Ovary (tissue), 7 donors: ENCODE measurements at regions not wholly inside any gene's neighbourhood (a gene's known extent, or its start where the extent isn't known, plus 50 kb on each side); places are given as distances from the start of the nearest gene placed in this dataset.

Experiments
- DNase-seq, 5 donors: peaks; one replicate each; pipeline ENCODE4 v3.0.0-alpha.2; 2019 to 2020
- H3K27ac ChIP-seq, 2 donors: fragments of 200-600 bp; one replicate each; pipeline versions ENCODE4 v1.5.1 to v1.8.0; 2019 to 2022
- H3K27me3 ChIP-seq: fragments of 200-600 bp; one replicate; pipeline ENCODE4 v1.8.0; 2022
- H3K36me3 ChIP-seq: fragments of 200-600 bp; sonication (generic); one replicate; pipeline ENCODE4 v1.5.1; 2019
- H3K4me1 ChIP-seq: one replicate; pipeline ENCODE4 v1.8.1; 2013; ENCODE audit warnings: mild to moderate bottlenecking, moderate library complexity; ENCODE audit not compliant: insufficient read depth
- H3K4me3 ChIP-seq: fragments of 200-600 bp; sonication (generic); one replicate; pipeline ENCODE4 v1.5.1; 2017
- H3K9me3 ChIP-seq, 2 donors: fragments of 200-600 bp in 1 of 2; sonication (generic) in 1 of 2; one replicate each; pipeline versions ENCODE4 v1.5.1 to v1.8.1; 2013 to 2019; ENCODE audit warnings: mild to moderate bottlenecking in 1 of 2, moderate library complexity in 1 of 2
- EP300 ChIP-seq: sonication (generic); formaldehyde crosslinking; IDR thresholded peaks from one replicate; pipeline ENCODE4 v1.6.1; 2017; ENCODE audit warnings: antibody characterized with exemption
- POLR2A ChIP-seq: fragments of 450-650 bp; IDR thresholded peaks from one replicate; pipeline ENCODE4 v1.6.1; 2017; ENCODE audit warnings: antibody characterized with exemption, mild to moderate bottlenecking, moderate library complexity
- WGBS, 3 donors: extraction: QIAGEN DNeasy Blood & Tissue Kit in 1 of 3; methylation state at CpG; one replicate each; pipeline versions ENCODE4 v1.1.5 to v1.1.7; 2013 to 2017; 5-methylcytosine and 5-hydroxymethylcytosine counted together
- intact Hi-C, 4 donors: fragments of 100-400 bp; cut with DNase I; formaldehyde crosslinking; loops; one replicate each; pipeline versions ENCODE4 v1.11.0 to v1.15.1; 2022 to 2023
- TF ChIP-seq, protein P1 (sequence below), 3 donors: fragments of 450-650 bp in 2 of 3; fragments of 200-600 bp in 1 of 3; IDR thresholded peaks; one replicate each; pipeline versions ENCODE4 v1.5.1 to v1.8.0; 2016 to 2022; ENCODE audit warnings: antibody characterized with exemption in 3 of 3, mild to moderate bottlenecking in 1 of 3
- donor health status: DM: no; HTN: no; CAD: no; lungs with moderate emphysema.
- donor health status: DM: no; HTN: no; CAD: no.
- donor health status: Bipolar disorder and iron deficiency.
- donor health status: DM: no; HTN: no; CAD: no.
- donor health status: DM: yes; HTN: yes; CAD: no.

DNA sequence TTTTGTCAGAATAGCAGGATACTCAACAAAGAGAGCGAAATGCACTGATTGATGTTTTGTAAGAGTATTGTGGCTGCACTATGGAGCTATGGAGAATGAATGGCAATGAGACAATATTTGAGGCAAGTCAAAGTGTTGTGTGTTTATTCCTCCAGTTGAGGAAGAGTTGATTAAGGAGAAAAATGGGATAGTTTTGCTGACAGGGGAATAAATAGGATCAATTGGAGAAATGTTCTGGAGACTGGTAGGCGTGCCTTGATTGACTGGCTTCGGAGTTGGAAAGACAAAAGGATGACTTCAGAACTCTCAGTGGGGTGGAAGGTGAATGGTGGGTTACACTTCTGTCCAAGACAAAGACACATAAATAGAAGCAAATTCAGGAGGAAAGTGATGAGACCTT is 1254.9 kb upstream of the TMEM132C start:
- H3K9me3 ChIP-seq = no peaks in the 10 kb centered on the region
- no peak overlapping the region for H3K27ac ChIP-seq
- no peaks in the 10 kb centered on the region for H3K36me3 ChIP-seq
- no peaks in the 10 kb centered on the region for H3K27me3 ChIP-seq
- no peak for DNase-seq
- no peak overlapping the region for H3K4me3 ChIP-seq
- 92 to 98% (median 95%) methylated on average over 3 of the region's 3 CpGs for WGBS, 3 donors
- TF ChIP-seq POLR2A (no peak), EP300 (no peak)
- TF ChIP-seq, protein P1, sequence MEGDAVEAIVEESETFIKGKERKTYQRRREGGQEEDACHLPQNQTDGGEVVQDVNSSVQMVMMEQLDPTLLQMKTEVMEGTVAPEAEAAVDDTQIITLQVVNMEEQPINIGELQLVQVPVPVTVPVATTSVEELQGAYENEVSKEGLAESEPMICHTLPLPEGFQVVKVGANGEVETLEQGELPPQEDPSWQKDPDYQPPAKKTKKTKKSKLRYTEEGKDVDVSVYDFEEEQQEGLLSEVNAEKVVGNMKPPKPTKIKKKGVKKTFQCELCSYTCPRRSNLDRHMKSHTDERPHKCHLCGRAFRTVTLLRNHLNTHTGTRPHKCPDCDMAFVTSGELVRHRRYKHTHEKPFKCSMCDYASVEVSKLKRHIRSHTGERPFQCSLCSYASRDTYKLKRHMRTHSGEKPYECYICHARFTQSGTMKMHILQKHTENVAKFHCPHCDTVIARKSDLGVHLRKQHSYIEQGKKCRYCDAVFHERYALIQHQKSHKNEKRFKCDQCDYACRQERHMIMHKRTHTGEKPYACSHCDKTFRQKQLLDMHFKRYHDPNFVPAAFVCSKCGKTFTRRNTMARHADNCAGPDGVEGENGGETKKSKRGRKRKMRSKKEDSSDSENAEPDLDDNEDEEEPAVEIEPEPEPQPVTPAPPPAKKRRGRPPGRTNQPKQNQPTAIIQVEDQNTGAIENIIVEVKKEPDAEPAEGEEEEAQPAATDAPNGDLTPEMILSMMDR (IDR thresholded peaks at IDR 0.05) = no peak
- no peaks in the 10 kb centered on the region for H3K4me1 ChIP-seq
- intact Hi-C loops = no loop called here

- TF ChIP-seq POLR2A = no peak
- TF ChIP-seq, protein P1 (IDR thresholded peaks at IDR 0.05) = no peak
- TF ChIP-seq EP300 = no peak
- H3K9me3 ChIP-seq = no peaks in the 10 kb centered on the region
- 77 to 86% (median 82%) methylated on average over 4 of the region's 4 CpGs for WGBS, 3 donors
- no peaks in the 10 kb centered on the region for H3K27me3 ChIP-seq
- H3K27ac ChIP-seq = no peak overlapping the region
- no peaks in the 10 kb centered on the region for H3K4me1 ChIP-seq
- H3K36me3 ChIP-seq = no peaks in the 10 kb centered on the region
- no peak overlapping the region for H3K4me3 ChIP-seq
- DNase-seq = no peak
- intact Hi-C loops = no loop called here
These were observed 1253.8 kb upstream of the TMEM132C start for GRCh38 chr12:127013197-127013596.

DNA sequence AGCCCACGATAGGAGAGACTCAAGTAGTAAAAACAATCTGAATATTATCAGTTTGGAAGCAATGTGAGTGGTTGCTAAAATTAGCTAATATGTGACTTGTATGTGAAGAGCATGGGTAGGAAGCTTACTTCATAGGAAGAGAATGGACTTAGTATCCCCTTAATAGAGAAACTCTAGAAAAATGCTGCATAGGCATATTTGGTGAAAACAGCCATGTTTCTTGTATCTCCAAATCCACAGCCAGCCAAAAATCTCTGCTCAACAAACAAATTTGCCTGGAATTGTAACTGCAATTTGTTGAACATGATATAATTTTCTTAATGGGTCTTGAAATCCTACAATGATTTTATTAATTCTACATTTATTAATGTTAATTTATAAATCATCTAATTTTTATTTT is 1252.9 kb upstream of the TMEM132C start:
- intact Hi-C loops = no loop called here
- no peak for TF ChIP-seq POLR2A
- TF ChIP-seq, protein P1 (IDR thresholded peaks at IDR 0.05) = no peak
- no peak for TF ChIP-seq EP300
- 6 to 16% (median 9%) methylated on average over 1 of the region's 1 CpG for WGBS, 3 donors

GRCh38 chr12:127024791-127025190 is 1242.2 kb upstream of the TMEM132C start:
- H3K4me1 ChIP-seq = no peaks in the 10 kb centered on the region
- no peaks in the 10 kb centered on the region for H3K9me3 ChIP-seq
- no peak overlapping the region for H3K4me3 ChIP-seq
- no peaks in the 10 kb centered on the region for H3K27me3 ChIP-seq
- no peak for DNase-seq
- no peak overlapping the region for H3K27ac ChIP-seq
- TF ChIP-seq POLR2A (no peak), EP300 (no peak)
- TF ChIP-seq, protein P1 (IDR thresholded peaks at IDR 0.05) = no peak
- H3K36me3 ChIP-seq = no peaks in the 10 kb centered on the region
- 72 to 83% (median 75%) methylated on average over 2 of the region's 2 CpGs for WGBS, 3 donors
- intact Hi-C loops = no loop called here

More for the DNA sequence above, 1252.9 kb upstream of the TMEM132C start:
- Histone ChIP-seq H3K36me3 (no peaks in the 10 kb centered on the region), H3K27me3 (no peaks in the 10 kb centered on the region), H3K4me3 (no peak overlapping the region), H3K27ac (no peak overlapping the region), H3K4me1 (no peaks in the 10 kb centered on the region), H3K9me3 (no peaks in the 10 kb centered on the region)
- DNase-seq = no peak

DNA sequence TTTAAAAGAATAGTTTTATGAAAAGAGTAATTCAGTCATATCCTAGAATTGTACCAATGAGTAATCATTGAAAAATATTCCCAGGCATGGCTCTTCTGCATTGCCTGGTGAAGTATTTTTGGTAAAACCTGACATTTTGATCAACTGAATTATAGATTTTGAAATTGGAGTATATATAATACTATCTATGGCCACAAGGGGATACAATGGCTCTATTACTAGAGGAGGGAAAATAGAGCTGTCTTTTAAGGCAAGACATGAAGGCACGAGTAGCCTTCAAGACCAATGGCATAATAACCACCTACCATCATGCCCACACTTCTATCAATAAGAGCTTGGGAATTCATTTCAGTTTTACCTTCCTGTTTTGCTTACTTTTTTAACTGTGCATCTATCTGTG is 1241.4 kb upstream of the TMEM132C start:
- no peaks in the 10 kb centered on the region for H3K36me3 ChIP-seq
- H3K27ac ChIP-seq = no peak overlapping the region
- DNase-seq = no peak
- no peak for TF ChIP-seq EP300
- TF ChIP-seq, protein P1 (IDR thresholded peaks at IDR 0.05) = no peak
- TF ChIP-seq POLR2A = no peak
- WGBS, 3 donors = 21 to 38% (median 24%) methylated on average over 1 of the region's 1 CpG
- H3K27me3 ChIP-seq = no peaks in the 10 kb centered on the region
- no peaks in the 10 kb centered on the region for H3K4me1 ChIP-seq
- no peak overlapping the region for H3K4me3 ChIP-seq
- no peaks in the 10 kb centered on the region for H3K9me3 ChIP-seq
- intact Hi-C loops = no loop called here
